ENCODE measurements at regions not wholly inside any gene's neighbourhood (a gene's known extent, or its start where the extent isn't known, plus 50 kb on each side); places are given as distances from the start of the nearest gene placed in this dataset.

GRCh38 chr10:130480491-130480890 lies 344.3 kb downstream of the GLRX3 start:
- DNase-seq: no peak
- Histone ChIP-seq H3K27me3 (ENCODE audit: insufficient read depth, low read length) (no peaks in the 10 kb centered on the region), H3K36me3 (ENCODE audit: insufficient read depth, low read length) (no peaks in the 10 kb centered on the region), H3K9me3 (ENCODE audit: control insufficient read depth in 1 of 2, low read length in 2 of 2) (no peaks in the 10 kb centered on the region), H3K4me3 (ENCODE audit: low read length in 2 of 2) (no peak overlapping the region), H3K4me1 (ENCODE audit: insufficient read depth, low read length) (no peaks in the 10 kb centered on the region), H3K27ac (ENCODE audit: low read depth, low read length) (no peak overlapping the region)
- no peaks in the 10 kb centered on the region for H3K36me3 Mint-ChIP-seq
- no peak overlapping the region for H3K27ac Mint-ChIP-seq
- POLR2A ChIA-PET (ENCODE audit: partially characterized antibody): no interaction called here
- no peaks in the 10 kb centered on the region for H3K4me1 Mint-ChIP-seq
- H3K27me3 Mint-ChIP-seq: no peaks in the 10 kb centered on the region
- intact Hi-C loops (cut with micrococcal nuclease): no loop called here
- CTCF ChIA-PET (ENCODE audit: partially characterized antibody): interaction anchor here (1.2 kb wide), 1 partner anchor 9 kb away, joined by 3 read pairs; no protein-coding TSS in a partner anchor
- peaks cover 0 to 4% (median 0%) of the 10 kb centered on the region in 8 donors for H3K9me3 Mint-ChIP-seq
- no peak overlapping the region for H3K4me3 Mint-ChIP-seq

- no peaks in the 10 kb centered on the region for H3K4me1 Mint-ChIP-seq
- H3K27me3 Mint-ChIP-seq: no peaks in the 10 kb centered on the region
- intact Hi-C loops (cut with micrococcal nuclease): no loop called here
- H3K27ac ChIP-seq (ENCODE audit: low read depth, low read length): no peak overlapping the region
- H3K9me3 Mint-ChIP-seq: peaks cover 0 to 4% (median 0%) of the 10 kb centered on the region in 8 donors
- POLR2A ChIA-PET (ENCODE audit: partially characterized antibody): no interaction called here
- no peaks in the 10 kb centered on the region for H3K36me3 Mint-ChIP-seq
- H3K4me1 ChIP-seq (ENCODE audit: insufficient read depth, low read length): no peaks in the 10 kb centered on the region
- no peak overlapping the region for H3K27ac Mint-ChIP-seq
- H3K4me3 Mint-ChIP-seq: no peak overlapping the region
- CTCF ChIA-PET (ENCODE audit: partially characterized antibody): interaction anchor here (1.2 kb wide), 1 partner anchor 9 kb away, joined by 3 read pairs; no protein-coding TSS in a partner anchor
- no peak overlapping the region for H3K4me3 ChIP-seq (ENCODE audit: low read length in 2 of 2)
- H3K36me3 ChIP-seq (ENCODE audit: insufficient read depth, low read length): no peaks in the 10 kb centered on the region
- H3K27me3 ChIP-seq (ENCODE audit: insufficient read depth, low read length): no peaks in the 10 kb centered on the region
- no peak for DNase-seq
- no peaks in the 10 kb centered on the region for H3K9me3 ChIP-seq (ENCODE audit: control insufficient read depth in 1 of 2, low read length in 2 of 2)
These were observed 345.1 kb downstream of the GLRX3 start for GRCh38 chr10:130481076-130481930.

GRCh38 chr10:130481936-130482335 lies 345.7 kb downstream of the GLRX3 start:
- peaks cover 0 to 2% (median 0%) of the 10 kb centered on the region in 8 donors for H3K9me3 Mint-ChIP-seq
- H3K27me3 Mint-ChIP-seq: no peaks in the 10 kb centered on the region
- no peaks in the 10 kb centered on the region for H3K9me3 ChIP-seq (ENCODE audit: control insufficient read depth in 1 of 2, low read length in 2 of 2)
- H3K36me3 ChIP-seq (ENCODE audit: insufficient read depth, low read length): no peaks in the 10 kb centered on the region
- no peak for DNase-seq
- no peaks in the 10 kb centered on the region for H3K36me3 Mint-ChIP-seq
- H3K4me1 ChIP-seq (ENCODE audit: insufficient read depth, low read length): no peaks in the 10 kb centered on the region
- no peak overlapping the region for H3K4me3 ChIP-seq (ENCODE audit: low read length in 2 of 2)
- H3K27ac Mint-ChIP-seq: no peak overlapping the region
- POLR2A ChIA-PET (ENCODE audit: partially characterized antibody): no interaction called here
- CTCF ChIA-PET (ENCODE audit: partially characterized antibody): interaction anchor here (1.2 kb wide), 1 partner anchor 10 kb away, joined by 3 read pairs; no protein-coding TSS in a partner anchor
- H3K4me3 Mint-ChIP-seq: no peak overlapping the region
- no peaks in the 10 kb centered on the region for H3K4me1 Mint-ChIP-seq
- no peak overlapping the region for H3K27ac ChIP-seq (ENCODE audit: low read depth, low read length)
- no peaks in the 10 kb centered on the region for H3K27me3 ChIP-seq (ENCODE audit: insufficient read depth, low read length)
- intact Hi-C loops (cut with micrococcal nuclease): no loop called here

DNA sequence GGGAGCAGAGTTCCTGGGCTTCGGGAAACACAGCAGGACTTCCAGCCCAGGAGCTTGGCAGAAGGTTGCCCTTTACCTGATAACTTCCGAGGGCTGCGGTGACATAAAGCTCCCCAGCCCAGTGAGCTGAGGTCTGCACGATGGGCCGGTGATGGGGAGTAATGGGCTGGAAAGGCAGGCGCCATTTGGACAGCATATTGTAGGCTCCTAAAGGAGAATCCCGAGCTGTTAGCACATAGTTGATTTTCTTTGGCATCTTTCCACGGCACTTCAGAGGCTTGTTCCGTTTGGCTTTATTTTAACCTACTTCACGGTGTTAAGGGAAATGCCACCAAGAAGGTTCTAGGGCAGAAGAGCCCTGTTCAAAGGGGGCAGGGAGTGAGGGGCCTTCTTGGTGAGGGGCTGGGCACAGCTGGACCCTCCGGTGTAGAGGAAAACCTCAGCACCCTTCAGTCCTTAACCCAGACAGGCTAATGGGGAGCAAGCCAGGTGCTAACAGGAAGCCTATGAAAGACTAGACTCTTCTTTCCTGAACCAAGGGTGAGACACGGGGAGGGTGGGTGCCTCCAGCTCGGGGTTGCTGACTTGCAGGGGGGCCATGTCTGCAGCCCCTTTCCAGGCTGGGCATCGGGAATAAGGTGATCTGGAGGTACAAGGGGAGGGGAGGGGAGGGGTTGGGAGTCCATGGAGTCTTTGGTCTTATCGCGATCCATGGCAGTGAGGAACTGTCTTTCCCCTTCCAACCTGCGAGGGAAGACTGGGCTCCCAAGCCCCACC lies 347.7 kb downstream of the GLRX3 start:
- no peak overlapping the region for H3K27ac Mint-ChIP-seq
- CTCF ChIA-PET (ENCODE audit: partially characterized antibody): no interaction called here
- H3K4me3 ChIP-seq (ENCODE audit: low read length in 2 of 2): no peak overlapping the region

GRCh38 chr10:130484468-130485180 lies 348.4 kb downstream of the GLRX3 start:
- Histone ChIP-seq H3K9me3 (ENCODE audit: control insufficient read depth in 1 of 2, low read length in 2 of 2) (no peaks in the 10 kb centered on the region), H3K4me1 (ENCODE audit: insufficient read depth, low read length) (no peaks in the 10 kb centered on the region), H3K4me3 (ENCODE audit: low read length in 2 of 2) (no peak overlapping the region), H3K36me3 (ENCODE audit: insufficient read depth, low read length) (no peaks in the 10 kb centered on the region), H3K27me3 (ENCODE audit: insufficient read depth, low read length) (no peaks in the 10 kb centered on the region), H3K27ac (ENCODE audit: low read depth, low read length) (no peak overlapping the region)
- Mint-ChIP-seq H3K27me3 (no peaks in the 10 kb centered on the region), H3K4me3 (no peak overlapping the region), H3K4me1 (no peaks in the 10 kb centered on the region), H3K36me3 (no peaks in the 10 kb centered on the region), H3K27ac (no peak overlapping the region), H3K9me3 (peaks cover 0 to 2% (median 0%) of the 10 kb centered on the region in 8 donors)
- ChIA-PET CTCF (ENCODE audit: partially characterized antibody) (no interaction called here), POLR2A (ENCODE audit: partially characterized antibody) (no interaction called here)
- no peak for DNase-seq
- intact Hi-C loops (cut with micrococcal nuclease): no loop called here

More for the DNA sequence above, 347.7 kb downstream of the GLRX3 start:
- H3K9me3 ChIP-seq (ENCODE audit: control insufficient read depth in 1 of 2, low read length in 2 of 2): no peaks in the 10 kb centered on the region
- H3K9me3 Mint-ChIP-seq: peaks cover 0 to 2% (median 0%) of the 10 kb centered on the region in 8 donors
- no peak overlapping the region for H3K27ac ChIP-seq (ENCODE audit: low read depth, low read length)
- H3K27me3 ChIP-seq (ENCODE audit: insufficient read depth, low read length): no peaks in the 10 kb centered on the region
- H3K4me3 Mint-ChIP-seq: no peak overlapping the region
- no peaks in the 10 kb centered on the region for H3K36me3 ChIP-seq (ENCODE audit: insufficient read depth, low read length)
- POLR2A ChIA-PET (ENCODE audit: partially characterized antibody): no interaction called here
- no peaks in the 10 kb centered on the region for H3K27me3 Mint-ChIP-seq
- intact Hi-C loops (cut with micrococcal nuclease): no loop called here
- DNase-seq: no peak
- H3K4me1 Mint-ChIP-seq: no peaks in the 10 kb centered on the region
- H3K4me1 ChIP-seq (ENCODE audit: insufficient read depth, low read length): no peaks in the 10 kb centered on the region
- H3K36me3 Mint-ChIP-seq: no peaks in the 10 kb centered on the region

DNA sequence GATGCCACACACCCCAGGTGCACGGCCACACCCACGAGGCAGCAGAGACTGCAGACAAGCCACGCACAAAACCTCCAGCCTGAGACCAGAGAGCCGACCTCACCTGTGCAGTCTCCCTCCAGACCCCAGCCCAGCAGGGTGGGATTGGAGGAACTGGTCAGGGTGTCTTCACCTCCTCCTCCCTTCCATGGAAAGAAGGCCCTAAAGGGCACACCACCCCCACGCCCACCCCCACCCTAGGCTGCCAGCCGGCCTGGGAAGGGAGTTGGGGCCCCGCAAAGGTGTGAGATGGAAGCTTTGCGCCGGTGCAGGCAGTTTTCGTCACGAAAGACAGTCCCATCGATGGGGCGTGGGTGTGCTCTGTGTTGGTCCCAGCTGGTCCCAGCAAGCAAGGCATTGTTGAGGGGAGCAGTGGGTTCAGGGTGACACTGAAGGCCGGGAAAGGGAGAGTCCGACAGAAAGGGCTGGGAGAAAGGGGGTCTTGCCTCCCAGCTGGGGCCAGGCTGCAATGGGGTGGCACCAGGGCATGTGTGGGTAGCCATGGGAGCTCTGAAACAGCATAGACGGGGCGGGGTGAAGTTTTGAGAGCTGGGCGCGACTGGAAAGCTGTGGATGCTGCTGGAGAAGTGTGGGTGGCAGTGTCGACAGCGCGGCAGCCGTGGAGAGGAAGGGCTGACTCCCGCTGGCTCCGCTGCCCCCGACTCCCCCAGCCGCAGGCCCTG lies 349.2 kb downstream of the GLRX3 start:
- no peaks in the 10 kb centered on the region for H3K4me1 Mint-ChIP-seq
- H3K27me3 ChIP-seq (ENCODE audit: insufficient read depth, low read length): no peaks in the 10 kb centered on the region
- H3K9me3 ChIP-seq (ENCODE audit: control insufficient read depth in 1 of 2, low read length in 2 of 2): no peaks in the 10 kb centered on the region
- ChIA-PET CTCF (ENCODE audit: partially characterized antibody) (no interaction called here), POLR2A (ENCODE audit: partially characterized antibody) (no interaction called here)
- H3K27ac Mint-ChIP-seq: no peak overlapping the region
- H3K36me3 ChIP-seq (ENCODE audit: insufficient read depth, low read length): no peaks in the 10 kb centered on the region
- peaks cover 0 to 2% (median 0%) of the 10 kb centered on the region in 8 donors for H3K9me3 Mint-ChIP-seq
- intact Hi-C loops (cut with micrococcal nuclease): no loop called here
- H3K4me1 ChIP-seq (ENCODE audit: insufficient read depth, low read length): no peaks in the 10 kb centered on the region
- no peaks in the 10 kb centered on the region for H3K27me3 Mint-ChIP-seq
- H3K4me3 ChIP-seq (ENCODE audit: low read length in 2 of 2): no peak overlapping the region
- no peak overlapping the region for H3K27ac ChIP-seq (ENCODE audit: low read depth, low read length)
- DNase-seq: no peak
- no peaks in the 10 kb centered on the region for H3K36me3 Mint-ChIP-seq
- H3K4me3 Mint-ChIP-seq: no peak overlapping the region

All from CD4-positive, alpha-beta memory T cell (primary cell).